Eye (tissue), 1 donor: ENCODE measurements at regions not wholly inside any gene's neighbourhood (a gene's known extent, or its start where the extent isn't known, plus 50 kb on each side); places are given as distances from the start of the nearest gene placed in this dataset.

Source experiments
- DNase-seq: peaks from one replicate; pipeline ENCODE4 v3.0.0-alpha.2; 2015

DNA sequence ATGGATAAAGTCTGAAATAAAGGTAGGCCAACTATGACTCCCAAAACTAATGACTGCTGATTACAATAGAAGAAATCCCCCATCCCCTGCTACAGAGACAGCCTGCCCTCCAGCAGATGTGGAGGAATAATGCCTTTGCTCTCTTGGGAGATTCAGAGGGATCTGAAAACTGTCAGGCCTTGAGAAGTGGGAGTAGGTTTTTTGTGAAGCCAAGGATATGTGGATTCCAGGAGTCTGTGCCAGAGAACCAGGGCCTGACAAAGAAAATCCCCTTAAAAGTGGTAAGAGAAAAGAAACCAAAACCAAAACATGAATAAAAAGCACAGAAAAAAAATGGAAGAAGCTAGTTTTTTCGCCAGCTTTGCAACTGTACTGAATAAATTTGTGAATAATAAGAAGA, 397.6 kb downstream of the ZNF521 start:
- no peak for DNase-seq

DNA sequence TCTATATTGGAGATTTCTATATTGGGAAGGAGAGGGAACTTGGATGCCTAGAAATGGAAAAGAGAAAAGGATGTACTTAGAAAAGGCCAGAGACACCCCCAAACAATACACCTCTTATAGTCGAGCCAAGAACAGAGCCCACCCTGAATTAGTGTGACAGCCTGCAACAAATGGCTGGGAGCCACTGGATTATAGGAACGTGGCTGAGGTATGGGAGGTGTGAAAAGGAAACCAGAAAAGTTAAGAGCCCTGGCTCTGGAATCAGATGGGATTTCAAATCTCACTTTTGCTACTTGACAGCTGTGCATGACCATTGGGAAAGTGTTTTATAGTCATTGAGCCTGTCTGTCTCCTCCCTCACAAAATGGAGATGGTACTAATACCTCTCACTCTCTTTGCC, 394.0 kb downstream of the ZNF521 start:
- DNase-seq, result no peak

DNA sequence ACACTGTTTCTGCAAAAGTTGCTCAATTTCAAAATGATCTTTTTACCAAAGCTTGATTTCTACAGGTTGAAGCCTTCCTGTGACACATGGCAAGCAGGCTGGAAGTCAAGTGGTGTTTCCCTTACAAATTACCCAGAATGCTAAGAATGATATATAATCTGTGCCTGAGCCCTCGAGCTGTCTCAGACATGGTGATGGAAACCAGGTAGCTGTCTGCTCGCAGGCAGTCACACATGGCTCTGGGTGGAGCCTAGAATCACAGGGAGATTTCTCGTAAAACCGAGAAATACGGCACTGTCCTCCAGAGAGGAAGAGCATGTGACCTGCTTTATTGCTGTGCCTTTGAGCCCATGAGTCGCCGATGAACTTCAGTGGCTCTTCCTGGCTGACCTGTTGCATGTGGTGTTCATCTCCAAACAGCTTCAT, 392.9 kb downstream of the ZNF521 start:
- no peak for DNase-seq

DNA sequence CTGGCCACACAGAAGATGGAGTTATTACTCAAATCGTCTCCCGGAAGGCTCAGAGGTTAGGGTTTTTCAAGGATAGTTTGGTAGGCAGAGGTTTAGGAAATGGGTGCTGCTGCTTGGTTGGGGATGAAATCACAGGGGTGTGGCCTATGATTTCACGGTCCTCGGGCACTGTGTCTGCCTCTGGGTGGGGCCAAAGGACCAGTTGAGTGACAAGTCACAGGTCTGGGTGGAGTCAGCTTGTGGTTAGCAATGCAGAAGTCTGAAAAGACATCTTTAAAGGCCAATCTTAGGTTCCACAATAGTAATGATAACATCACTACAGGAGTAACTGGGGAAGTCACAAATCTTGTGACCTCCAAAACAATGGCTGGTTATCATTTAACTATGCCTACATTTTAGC, 387.8 kb downstream of the ZNF521 start:
- DNase-seq, result no peak

DNA sequence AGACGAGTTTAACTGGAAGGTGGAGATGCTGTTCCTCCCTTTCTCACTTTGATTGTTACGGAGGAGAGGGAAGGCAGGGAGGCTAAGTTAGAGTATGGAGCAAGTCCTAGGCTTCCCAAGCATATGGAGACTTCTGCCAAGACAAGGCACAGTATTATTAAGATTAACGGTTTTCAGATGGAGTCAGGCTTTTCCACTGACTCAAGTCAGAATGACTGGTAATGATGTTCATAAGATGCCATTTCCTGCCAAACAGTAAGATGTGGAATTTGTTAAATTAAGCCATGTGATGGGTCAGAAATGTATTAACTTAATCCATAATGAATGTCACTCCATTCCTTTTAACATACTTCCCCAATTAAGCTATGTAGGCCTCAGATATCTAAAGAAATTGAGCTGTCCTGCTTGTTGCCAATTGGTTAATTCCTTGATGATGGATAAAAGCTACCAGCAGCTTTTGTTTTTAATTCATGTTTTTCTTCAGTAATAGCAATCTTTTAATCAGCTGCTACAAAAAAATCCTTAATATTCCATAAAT, 383.7 kb downstream of the ZNF521 start:
- DNase-seq, result no peak

DNA sequence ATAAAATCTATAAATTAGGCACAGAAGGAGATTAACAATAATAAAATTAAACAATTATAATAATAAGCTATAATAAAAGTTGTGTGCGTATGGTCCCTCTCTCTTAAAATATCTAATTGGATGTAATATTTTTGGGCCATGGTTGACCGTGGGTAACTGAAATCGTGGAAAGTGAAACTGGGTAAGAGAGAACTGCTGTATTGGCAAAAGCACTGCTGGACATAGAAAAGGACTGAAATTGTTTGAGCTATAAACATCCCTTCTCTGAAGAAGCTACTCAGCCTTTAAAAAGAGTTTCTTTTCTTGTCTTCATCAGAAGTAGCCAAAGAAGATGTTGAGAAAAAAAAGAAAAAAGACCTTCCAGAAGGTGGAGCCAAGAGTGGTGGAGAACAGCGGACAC, 379.4 kb downstream of the ZNF521 start:
- no peak for DNase-seq

DNA sequence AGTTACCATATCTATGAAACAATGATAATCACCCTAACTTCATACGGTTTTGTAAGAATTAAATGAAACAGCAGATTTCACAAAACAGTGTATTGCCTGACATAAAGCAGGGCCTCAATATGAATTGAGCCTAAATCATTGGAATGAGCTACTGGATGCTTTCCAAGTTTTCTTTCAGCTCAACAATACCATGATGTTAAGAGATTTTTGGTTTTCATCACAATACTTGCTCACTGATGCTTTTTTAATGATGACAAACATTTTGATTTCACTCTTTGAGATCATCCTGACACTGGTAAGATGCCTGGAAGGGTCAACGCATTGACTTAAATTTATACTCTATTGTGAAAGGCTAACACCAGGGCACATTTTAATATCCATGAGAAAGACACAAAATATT, 377.5 kb downstream of the ZNF521 start:
- DNase-seq, result no peak

DNA sequence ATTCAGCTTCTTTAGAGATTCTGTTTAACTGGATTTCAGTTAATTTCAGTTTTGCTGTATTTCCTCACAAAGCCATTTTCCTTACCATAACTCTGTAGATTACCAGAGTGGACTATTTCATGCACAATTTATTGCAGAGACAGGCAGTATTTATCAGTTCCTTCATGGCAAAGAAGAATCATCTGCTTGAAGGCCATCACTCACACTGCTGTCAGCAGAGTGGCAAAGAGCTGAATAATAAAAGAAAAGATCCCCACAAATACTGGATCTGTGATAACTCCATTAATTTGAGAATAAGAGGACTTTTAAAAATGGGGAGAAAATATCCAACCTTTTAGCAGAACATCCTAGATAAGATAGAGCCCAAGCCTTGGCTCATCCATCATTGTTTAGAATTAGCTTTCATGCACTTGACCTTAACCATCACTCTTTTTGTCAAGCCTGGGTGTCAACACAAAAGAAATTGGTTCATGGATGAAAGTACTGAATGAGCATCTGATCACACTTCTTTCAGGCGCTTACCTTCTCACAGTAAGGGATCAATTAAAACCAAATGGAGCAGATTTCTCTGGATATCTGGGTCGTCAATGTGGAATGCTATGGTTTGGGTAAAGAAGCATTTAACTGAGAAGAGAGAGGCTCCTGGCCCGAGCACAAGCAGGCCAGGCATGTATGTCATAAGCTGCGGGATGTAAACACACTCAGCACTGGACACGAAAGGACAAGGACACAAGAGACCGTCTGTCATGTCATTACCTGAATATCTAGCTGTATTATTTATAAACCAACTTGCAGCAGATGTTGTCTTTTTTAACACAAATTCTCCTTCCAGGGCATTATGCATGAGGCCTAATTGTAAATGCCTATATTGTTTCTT, 376.2 kb downstream of the ZNF521 start:
- DNase-seq, result peak; percentile 50

DNA sequence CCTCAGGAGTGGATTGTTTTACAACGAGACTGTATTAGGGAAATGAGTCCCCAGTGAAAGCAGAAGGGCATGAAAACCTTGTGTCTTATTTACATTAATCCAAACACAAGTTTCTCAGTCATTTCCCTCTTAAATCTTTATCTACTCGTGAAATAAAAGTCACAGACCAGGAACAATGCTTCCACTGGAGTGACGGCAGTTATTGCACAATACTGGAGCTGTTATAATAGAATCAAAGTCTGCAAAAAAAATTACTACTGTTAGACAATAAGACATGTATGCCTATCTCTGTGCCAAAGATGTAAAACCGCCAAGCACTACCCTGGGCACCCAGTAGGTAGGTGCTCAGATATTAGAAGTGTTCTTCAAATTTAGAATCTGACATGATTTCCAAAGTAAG, 375.5 kb downstream of the ZNF521 start:
- DNase-seq, result no peak

DNA sequence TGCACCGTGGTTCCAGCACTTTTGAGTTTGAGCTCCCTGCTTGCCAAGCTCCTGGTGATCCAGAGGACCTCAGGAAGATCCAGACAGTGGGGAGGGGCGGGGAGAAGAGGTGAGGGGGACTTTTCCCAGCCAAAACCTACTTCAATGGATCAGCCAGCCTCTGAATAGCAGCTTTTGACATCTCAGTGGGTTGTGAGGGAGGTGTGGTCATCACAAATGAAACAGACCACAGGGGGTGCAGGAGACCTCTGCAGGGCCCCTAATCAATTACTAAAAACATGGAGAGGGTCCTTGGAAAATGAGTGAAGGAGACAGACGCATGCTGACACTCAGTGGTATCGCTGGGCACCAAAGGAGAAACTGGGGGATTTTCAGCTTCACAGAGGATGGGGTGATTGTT, 372.7 kb downstream of the ZNF521 start:
- DNase-seq, result no peak

DNA sequence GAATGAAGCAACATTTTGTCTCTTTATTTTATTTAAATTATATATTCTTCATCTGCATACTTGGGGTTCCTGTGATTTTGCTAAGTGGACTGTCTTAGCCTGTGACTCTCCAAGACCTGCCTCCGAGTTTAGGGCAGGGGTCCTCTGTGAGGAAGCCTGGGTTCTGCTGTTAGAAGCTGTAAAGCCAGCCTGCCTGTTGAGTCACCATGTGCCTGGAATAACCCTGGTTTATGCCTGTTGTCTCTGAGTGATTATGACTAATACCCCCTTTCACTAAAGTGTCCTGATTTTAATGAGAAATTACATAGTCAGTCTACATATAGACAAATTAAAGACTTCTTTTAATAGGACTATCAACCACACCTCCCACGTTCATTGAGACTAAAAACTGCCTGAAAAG, 369.1 kb downstream of the ZNF521 start:
- DNase-seq, result no peak

DNA sequence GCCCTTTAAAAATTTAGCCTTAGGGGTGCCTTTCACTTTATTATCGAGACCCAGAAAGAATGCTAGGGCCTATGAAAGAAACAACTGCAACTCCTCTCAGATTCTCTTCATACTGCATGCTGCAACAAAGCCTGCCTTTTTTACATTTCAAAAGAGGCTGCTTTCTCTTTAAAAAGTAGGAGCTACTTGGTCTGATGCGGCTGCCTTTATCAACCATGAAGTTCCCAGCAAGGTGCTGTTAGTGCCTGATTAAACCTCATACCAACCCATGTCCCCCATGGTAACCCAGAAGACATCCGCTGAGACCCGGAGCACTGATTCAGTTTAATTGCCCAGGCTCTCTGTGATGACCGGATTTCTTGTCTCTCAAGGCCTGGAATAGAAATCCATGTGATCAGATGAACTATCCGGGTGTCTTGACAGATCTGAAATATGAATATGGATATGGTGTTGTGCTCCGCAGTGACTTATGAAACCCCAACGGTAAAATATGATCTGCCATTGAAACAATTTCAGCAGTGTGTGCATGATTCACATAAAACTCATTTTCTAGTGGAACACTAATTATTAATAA, 368.3 kb downstream of the ZNF521 start:
- DNase-seq, result no peak

DNA sequence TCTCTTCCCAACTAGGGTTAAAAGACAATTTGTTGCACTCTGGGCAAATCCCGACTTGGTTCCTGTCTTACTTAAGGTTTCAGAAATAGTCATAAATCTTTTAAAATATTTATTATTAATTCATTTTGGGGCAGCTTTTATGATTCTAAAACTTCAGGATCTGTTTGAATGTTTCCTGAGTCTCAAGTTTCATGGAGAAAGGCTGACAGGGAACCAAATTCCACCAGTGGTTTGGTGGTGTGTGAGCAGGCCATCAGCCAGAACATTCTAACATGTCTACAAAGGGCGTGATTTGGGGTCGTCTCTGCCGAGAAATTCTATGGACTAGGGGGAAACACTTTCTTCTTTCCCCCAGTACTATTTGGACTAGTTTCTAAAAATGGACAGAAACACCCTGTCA, 366.4 kb downstream of the ZNF521 start:
- peak; percentile 35 for DNase-seq

DNA sequence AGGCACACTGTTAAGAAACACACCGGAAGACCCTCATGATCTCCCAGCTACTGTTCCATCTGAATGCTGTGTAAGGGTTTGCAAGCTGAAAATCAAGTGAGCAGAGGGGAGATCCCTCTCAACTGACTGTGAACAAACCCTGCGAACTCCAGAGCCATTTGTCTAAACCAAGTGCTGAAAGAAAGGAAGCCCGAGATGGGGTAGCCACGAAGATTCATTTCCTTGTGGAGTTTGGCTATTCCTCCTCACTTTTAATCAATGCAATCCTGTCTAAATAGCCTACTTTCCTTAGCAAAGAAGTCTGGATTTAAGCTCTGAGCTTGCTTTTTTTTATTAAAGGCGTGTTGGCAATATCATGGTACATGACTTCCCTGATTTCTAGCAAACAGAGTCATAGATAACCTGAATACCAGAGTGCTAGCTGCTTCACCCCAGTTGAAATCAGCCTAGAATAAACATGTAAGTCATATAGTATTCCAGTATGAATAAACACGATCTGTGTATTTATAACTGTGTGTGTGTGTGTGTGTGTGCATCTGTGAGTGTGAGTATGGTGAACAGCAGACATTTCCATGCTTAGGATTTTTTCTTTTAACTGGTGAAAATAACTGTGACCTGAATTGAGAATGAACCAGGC, 365.2 kb downstream of the ZNF521 start:
- DNase-seq, result no peak

DNA sequence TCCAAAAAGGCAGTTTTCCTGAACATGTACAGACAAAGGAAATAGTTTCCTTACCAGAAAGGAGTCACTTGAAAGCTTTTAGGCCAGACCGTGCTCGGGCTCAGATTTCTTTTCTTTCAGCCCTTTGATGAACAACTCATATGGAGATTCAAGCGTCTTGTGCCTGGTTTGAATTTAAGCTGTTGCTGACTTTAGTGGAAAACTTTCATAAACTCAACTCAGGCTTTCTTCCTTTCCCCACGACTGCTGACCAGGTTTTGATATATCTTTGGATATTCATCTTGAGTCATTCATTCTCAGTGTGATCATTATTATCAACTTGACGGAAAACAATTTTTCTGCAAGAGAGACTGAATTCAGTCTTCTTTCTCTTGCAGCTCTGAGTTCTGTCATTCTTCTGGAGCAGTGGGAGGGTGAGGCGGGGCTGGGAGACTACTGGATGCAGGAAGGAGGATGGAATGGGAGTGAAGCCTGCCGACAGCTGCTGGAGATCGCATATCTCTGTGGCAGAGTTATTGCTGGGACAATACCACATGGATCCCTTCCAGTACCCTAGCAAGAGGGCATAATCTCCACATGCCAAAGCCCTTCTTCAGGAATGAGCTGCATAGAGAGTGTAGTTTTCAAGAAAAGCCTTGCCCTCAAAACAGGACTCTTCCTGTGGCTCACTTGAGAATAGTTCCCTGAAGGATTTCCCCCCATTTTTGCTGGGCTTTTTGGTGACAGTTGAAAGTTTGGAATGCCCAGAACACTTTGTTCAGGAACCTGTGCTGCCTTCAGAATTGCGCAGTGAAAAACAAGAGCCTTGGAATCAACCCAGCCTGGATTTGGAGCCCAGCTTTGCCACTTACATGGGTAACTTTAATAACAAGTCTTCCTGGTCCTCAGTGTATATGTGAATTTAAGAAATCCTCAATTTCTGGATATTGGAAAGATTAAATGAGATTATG, 364.4 kb downstream of the ZNF521 start:
- peak; percentile 71 for DNase-seq

DNA sequence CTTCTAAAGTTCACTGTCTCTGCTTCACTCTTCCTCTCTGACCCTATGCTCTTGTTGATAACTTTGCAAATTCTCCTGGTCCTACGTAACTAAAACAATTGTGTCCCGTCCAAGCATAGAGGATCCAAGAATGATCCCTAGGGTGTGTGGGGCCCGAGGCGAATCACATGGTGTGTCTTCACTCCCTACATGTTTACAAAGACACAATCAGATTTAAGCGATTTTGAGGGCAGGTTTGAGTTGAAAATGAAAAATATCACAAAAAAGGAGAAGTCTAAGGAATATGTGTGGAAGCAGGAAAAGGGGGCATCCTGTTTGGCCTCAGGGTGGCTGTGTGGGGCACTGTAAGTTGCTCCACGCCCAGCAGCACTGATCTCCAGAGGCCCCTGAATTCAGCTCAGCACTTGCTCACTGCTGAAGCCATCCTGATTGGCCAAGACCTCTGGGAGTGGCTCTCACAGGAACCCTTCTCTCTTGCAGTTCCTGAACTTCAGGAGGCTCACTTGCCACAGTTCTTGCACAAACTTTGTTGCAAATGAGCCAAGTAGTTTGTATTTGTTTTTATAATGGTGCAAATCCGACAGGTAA, 363.6 kb downstream of the ZNF521 start:
- DNase-seq, result peak; percentile 24

DNA sequence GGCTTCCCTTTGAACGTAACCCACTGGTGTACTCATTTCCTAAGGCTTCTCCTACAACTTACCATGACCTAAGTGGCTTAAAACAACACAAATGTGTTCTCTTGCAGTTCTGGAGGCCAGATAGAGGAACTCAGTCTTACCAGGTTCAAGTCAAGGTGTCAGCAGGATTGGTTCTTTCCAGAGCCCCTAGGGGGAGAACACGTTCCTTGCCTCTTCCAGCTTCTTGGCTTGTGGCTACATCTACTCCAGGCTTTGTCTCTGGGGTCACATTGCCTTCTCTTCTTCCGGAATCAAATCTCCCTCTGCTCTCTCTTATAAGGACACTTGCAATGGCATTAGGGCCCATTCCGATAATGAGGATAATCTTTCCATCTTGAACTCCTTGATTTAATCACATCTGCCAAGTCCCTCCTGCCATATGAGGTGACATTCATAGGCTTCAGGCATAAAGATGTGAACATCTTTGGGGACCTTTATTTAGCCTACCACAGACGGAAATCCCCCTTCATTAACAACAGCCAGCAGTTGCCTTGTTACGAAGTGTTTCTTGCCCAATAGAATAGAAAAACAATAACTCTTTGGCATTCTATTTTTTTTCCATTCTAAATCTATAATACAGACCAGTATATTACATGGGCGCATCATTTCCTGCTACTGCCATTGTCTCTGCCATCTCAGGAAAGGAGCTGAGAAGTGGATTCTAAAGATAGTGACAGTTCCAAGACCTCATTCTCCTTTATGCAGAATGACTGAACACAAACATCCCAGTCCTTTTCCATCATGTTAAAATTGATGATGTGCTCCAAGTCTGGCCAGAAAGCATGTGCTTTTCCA, 362.0 kb downstream of the ZNF521 start:
- DNase-seq, result no peak

DNA sequence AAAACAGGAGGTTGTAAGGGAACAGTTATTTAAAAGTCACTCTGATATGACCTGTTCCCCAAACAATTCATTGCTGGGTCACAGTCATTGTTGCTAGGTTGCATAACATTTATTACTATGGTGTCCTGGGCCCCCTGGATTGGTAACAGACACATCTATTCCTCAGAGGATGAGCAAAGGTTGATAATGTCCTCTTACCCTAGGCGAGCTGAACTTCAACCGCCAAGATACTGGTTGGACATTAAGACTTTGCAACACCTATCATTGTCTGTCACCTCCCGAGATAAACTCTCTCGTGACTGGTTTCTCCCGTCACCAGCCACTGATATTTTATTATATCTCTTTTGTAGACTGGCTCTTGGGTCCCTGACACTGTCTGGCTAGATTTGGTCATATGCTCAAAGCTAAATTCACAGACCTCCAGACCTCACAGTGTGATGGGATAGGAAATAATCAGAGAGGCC, 361.3 kb downstream of the ZNF521 start:
- DNase-seq, result no peak

DNA sequence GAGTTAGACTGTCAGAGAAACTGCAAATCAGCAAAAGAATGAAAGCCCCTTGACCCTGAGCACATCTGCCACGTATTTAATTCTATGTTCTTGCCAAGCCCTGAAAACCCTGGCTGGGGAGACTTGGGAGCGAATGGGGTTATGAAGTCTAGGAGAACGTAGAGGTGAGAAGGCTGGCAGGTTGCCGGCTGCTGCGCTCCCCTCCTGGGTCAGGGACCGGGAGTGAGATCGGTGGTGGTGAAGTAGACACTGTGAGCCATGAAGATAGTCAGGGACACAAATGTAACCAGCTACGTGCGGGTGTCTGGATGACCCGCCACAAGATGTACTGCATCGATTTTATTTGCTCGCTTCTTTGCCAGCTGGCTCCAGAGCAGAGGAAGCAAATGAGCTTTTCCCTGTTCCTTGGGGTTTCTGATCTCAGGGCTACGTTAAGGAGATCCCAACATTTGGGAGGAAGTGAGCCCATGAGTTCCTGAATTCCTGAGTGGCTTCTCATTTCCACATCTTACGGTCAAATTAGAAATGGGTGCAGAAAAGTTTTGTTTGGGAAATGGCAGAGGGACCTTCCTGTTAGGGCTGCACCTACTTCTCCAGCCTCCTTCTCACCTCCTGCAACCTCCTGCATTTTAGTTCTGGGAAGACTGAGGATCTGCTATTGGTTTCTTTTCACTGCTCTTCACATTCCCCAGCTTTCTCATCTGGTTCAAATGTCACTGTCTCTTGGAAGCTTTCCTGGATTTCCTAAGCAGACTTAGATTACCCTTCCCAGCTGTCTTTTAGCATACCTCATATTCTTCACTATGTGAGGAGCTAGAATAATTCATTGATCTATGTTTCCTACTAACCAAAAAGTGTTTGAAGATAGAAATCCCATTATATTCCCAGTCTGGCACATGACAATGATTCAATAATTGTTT, 360.6 kb downstream of the ZNF521 start:
- DNase-seq, result peak; percentile 31

DNA sequence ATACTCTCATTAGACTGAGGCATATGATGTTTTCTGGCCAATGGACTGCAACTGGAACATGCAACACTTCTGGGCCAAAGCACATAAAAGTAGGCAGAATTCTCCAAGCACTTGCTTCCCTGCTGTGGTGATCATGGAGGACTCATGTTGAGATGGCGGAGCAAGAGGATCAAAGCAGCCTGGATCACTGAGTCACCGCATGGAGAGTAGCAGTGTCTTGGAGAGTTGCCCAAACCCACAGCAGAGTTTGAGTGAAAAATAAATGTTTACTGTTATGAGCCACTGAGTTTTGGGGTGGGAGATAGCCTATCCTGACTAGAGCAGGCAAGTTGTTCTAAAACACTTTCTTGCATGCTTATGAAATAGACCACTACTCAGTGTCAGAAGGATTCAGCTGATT, 359.5 kb downstream of the ZNF521 start:
- no peak for DNase-seq
